ENCODE measurements at regions not wholly inside any gene's neighbourhood (a gene's known extent, or its start where the extent isn't known, plus 50 kb on each side); places are given as distances from the start of the nearest gene placed in this dataset.

DNA sequence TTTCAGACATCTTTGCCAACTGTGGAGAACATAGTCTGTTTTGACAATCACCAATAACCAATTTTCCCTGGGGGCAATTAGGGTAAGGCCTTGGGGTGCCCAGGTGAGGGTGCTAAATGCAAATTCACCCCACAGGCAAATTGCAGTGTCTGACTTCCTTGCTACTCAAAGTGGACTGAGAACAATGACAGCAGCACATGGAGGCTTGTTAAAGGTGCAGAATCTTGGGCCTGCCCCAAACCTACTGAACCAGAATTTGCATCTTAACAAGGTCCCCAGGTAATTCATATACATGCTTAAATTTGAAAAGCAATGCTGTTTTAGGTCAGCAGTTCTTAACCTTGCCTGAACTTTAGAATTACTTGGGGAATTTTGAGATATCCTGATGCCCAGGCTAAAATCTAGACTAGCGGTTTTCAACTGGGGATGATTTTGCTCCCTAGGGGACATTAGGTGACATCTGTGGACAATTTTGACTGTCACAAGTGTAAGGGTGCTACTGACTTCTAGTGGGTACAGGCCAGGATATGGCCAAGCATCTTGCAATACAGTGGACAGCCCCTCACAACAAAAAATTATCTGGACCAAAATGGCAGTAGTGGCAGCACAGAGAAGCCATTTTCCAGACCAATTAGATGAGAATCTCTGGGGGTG lies 80.2 kb upstream of the GCFC2 start:
- Histone ChIP-seq H4K20me1 (ENCODE audit: insufficient read depth, low read length) (no peaks in the 10 kb centered on the region), H3K79me2 (ENCODE audit: insufficient read depth, low read length) (no peaks in the 10 kb centered on the region), H3K9me3 (ENCODE audit: insufficient read depth, low read length, severe bottlenecking) (no peaks in the 10 kb centered on the region), H3K4me2 (ENCODE audit: insufficient read depth, low read length) (no peak overlapping the region), H3K9ac (ENCODE audit: low read depth, low read length) (no peak overlapping the region), H2AFZ (ENCODE audit: low read depth, low read length) (no peak overlapping the region), H3K27ac (ENCODE audit: low read length) (no peak overlapping the region), H3K36me3 (ENCODE audit: insufficient read depth, low read length) (no peaks in the 10 kb centered on the region), H3K27me3 (ENCODE audit: insufficient read depth, low read length, poor library complexity) (peaks cover 5% of the 10 kb centered on the region), H3K4me1 (ENCODE audit: insufficient read depth, low read length) (no peaks in the 10 kb centered on the region), H3K4me3 (ENCODE audit: low read depth in 1 of 2, low read length in 2 of 2) (no peak overlapping the region)
- ATAC-seq (ENCODE audit: insufficient read depth, low read depth) (no peak), DNase-seq (no peak)
- no peak for TF ChIP-seq EZH2 (IDR thresholded peaks at IDR 0.05; ENCODE audit: borderline replicate concordance, low read depth, low read length, severe bottlenecking)
- TF ChIP-seq, protein P1, sequence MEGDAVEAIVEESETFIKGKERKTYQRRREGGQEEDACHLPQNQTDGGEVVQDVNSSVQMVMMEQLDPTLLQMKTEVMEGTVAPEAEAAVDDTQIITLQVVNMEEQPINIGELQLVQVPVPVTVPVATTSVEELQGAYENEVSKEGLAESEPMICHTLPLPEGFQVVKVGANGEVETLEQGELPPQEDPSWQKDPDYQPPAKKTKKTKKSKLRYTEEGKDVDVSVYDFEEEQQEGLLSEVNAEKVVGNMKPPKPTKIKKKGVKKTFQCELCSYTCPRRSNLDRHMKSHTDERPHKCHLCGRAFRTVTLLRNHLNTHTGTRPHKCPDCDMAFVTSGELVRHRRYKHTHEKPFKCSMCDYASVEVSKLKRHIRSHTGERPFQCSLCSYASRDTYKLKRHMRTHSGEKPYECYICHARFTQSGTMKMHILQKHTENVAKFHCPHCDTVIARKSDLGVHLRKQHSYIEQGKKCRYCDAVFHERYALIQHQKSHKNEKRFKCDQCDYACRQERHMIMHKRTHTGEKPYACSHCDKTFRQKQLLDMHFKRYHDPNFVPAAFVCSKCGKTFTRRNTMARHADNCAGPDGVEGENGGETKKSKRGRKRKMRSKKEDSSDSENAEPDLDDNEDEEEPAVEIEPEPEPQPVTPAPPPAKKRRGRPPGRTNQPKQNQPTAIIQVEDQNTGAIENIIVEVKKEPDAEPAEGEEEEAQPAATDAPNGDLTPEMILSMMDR (IDR thresholded peaks at IDR 0.05; ENCODE audit: borderline replicate concordance, extremely low read depth, low read length, poor library complexity, severe bottlenecking), result no peak

GRCh38 chr2:75790121-75790813 lies 79.6 kb upstream of the GCFC2 start:
- Histone ChIP-seq H2AFZ (ENCODE audit: low read depth, low read length) (no peak overlapping the region), H3K4me2 (ENCODE audit: insufficient read depth, low read length) (no peak overlapping the region), H4K20me1 (ENCODE audit: insufficient read depth, low read length) (no peaks in the 10 kb centered on the region), H3K4me1 (ENCODE audit: insufficient read depth, low read length) (no peaks in the 10 kb centered on the region), H3K79me2 (ENCODE audit: insufficient read depth, low read length) (no peaks in the 10 kb centered on the region), H3K27me3 (ENCODE audit: insufficient read depth, low read length, poor library complexity) (peaks cover 5% of the 10 kb centered on the region), H3K4me3 (ENCODE audit: low read depth in 1 of 2, low read length in 2 of 2) (no peak overlapping the region), H3K9me3 (ENCODE audit: insufficient read depth, low read length, severe bottlenecking) (no peaks in the 10 kb centered on the region), H3K36me3 (ENCODE audit: insufficient read depth, low read length) (no peaks in the 10 kb centered on the region), H3K9ac (ENCODE audit: low read depth, low read length) (no peak overlapping the region), H3K27ac (ENCODE audit: low read length) (no peak overlapping the region)
- TF ChIP-seq EZH2 (IDR thresholded peaks at IDR 0.05; ENCODE audit: borderline replicate concordance, low read depth, low read length, severe bottlenecking), result no peak
- TF ChIP-seq, protein P1 (IDR thresholded peaks at IDR 0.05; ENCODE audit: borderline replicate concordance, extremely low read depth, low read length, poor library complexity, severe bottlenecking), result no peak
- DNase-seq (no peak), ATAC-seq (ENCODE audit: insufficient read depth, low read depth) (no peak)

- Histone ChIP-seq H3K4me2 (ENCODE audit: insufficient read depth, low read length) (no peak overlapping the region), H3K27me3 (ENCODE audit: insufficient read depth, low read length, poor library complexity) (peaks cover 2% of the 10 kb centered on the region), H3K4me3 (ENCODE audit: low read depth in 1 of 2, low read length in 2 of 2) (no peak overlapping the region), H3K27ac (ENCODE audit: low read length) (no peak overlapping the region), H3K9me3 (ENCODE audit: insufficient read depth, low read length, severe bottlenecking) (no peaks in the 10 kb centered on the region), H2AFZ (ENCODE audit: low read depth, low read length) (no peak overlapping the region), H3K4me1 (ENCODE audit: insufficient read depth, low read length) (no peaks in the 10 kb centered on the region), H3K36me3 (ENCODE audit: insufficient read depth, low read length) (no peaks in the 10 kb centered on the region), H4K20me1 (ENCODE audit: insufficient read depth, low read length) (no peaks in the 10 kb centered on the region), H3K9ac (ENCODE audit: low read depth, low read length) (no peak overlapping the region), H3K79me2 (ENCODE audit: insufficient read depth, low read length) (no peaks in the 10 kb centered on the region)
- ATAC-seq (ENCODE audit: insufficient read depth, low read depth) (no peak), DNase-seq (no peak)
- TF ChIP-seq EZH2 (IDR thresholded peaks at IDR 0.05; ENCODE audit: borderline replicate concordance, low read depth, low read length, severe bottlenecking), result no peak
- TF ChIP-seq, protein P1 (IDR thresholded peaks at IDR 0.05; ENCODE audit: borderline replicate concordance, extremely low read depth, low read length, poor library complexity, severe bottlenecking), result no peak
Measured at GRCh38 chr2:75788902-75789301, 78.2 kb upstream of the GCFC2 start.
